OCI-LY7 (cell line): ENCODE measurements at regions not wholly inside any gene's neighbourhood (a gene's known extent, or its start where the extent isn't known, plus 50 kb on each side); places are given as distances from the start of the nearest gene placed in this dataset.

Experiments
- BruUV-seq: library from RNA; stranded (reverse); fragments of 400-500 nt; replicated peaks from 2 replicates; lab custom pipeline; 2021; lab: Mats Ljungman, UMichigan
- CTCF ChIA-PET: fragments of 300-600 bp; sonication (Branson Sonifier 250); formaldehyde crosslinking; loops from one replicate; lab custom pipeline; 2022; ENCODE audit warnings: antibody characterized with exemption; ENCODE audit not compliant: unreplicated experiment; lab: Charles Lee
- POLR2A ChIA-PET: fragments of 300-600 bp; sonication (Branson Sonifier 250); formaldehyde crosslinking; loops from one replicate; lab custom pipeline; 2022; ENCODE audit warnings: antibody characterized with exemption; lab: Charles Lee
- DNase-seq: peaks from one replicate; pipeline ENCODE4 v3.0.0-alpha.2; 2015; ENCODE audit warnings: low spot score
- H2AFZ ChIP-seq: fragments of 200-600 bp; sonication (generic), shearing (Covaris generic); 2 replicates; pipeline ENCODE4 v1.6.1; 2014; ENCODE audit warnings: mild to moderate bottlenecking, antibody characterized with exemption, low read length, moderate library complexity
- H3K27ac ChIP-seq: fragments of 200-600 bp; sonication (generic); 2 replicates; pipeline ENCODE4 v1.5.1; 2014; ENCODE audit warnings: mixed run types, low read depth, mild to moderate bottlenecking, moderate library complexity, low read length, inconsistent platforms; ENCODE audit not compliant: poor library complexity, severe bottlenecking
- H3K36me3 ChIP-seq: fragments of 200-600 bp; sonication (generic); 2 replicates; pipeline ENCODE4 v1.6.1; 2014; ENCODE audit warnings: mild to moderate bottlenecking, antibody characterized with exemption, low read length, moderate library complexity, mixed read lengths; ENCODE audit not compliant: insufficient read depth
- H3K4me1 ChIP-seq: fragments of 200-600 bp; sonication (generic); 2 replicates; pipeline ENCODE4 v1.5.1; 2014; ENCODE audit warnings: mild to moderate bottlenecking, low read length; ENCODE audit not compliant: insufficient read depth, poor library complexity, severe bottlenecking
- H3K4me2 ChIP-seq: fragments of 200-600 bp; sonication (generic); 2 replicates; pipeline ENCODE4 v1.6.1; 2014; ENCODE audit warnings: mild to moderate bottlenecking, low read length
- H3K4me3 ChIP-seq: fragments of 200-600 bp; sonication (generic); 2 replicates; pipeline ENCODE4 v1.5.1; 2014; ENCODE audit warnings: mild to moderate bottlenecking, low read depth, low read length; ENCODE audit not compliant: poor library complexity, severe bottlenecking
- H3K79me2 ChIP-seq: fragments of 200-600 bp; sonication (generic); 2 replicates; pipeline ENCODE4 v1.6.1; 2016; ENCODE audit warnings: low read depth, mild to moderate bottlenecking, low read length, moderate library complexity, mixed read lengths; ENCODE audit not compliant: insufficient read depth
- H3K9me2 ChIP-seq: fragments of 200-600 bp; sonication (generic); 2 replicates; pipeline ENCODE4 v1.6.1; 2016; ENCODE audit warnings: mild to moderate bottlenecking, low read length, mixed read lengths; ENCODE audit not compliant: insufficient read depth
- H3K9me3 ChIP-seq: fragments of 200-600 bp; sonication (generic); 2 replicates; pipeline ENCODE4 v1.6.1; 2014; ENCODE audit warnings: mild to moderate bottlenecking, mixed run types, low read length, mixed read lengths
- H4K20me1 ChIP-seq: fragments of 200-600 bp; sonication (generic); 2 replicates; pipeline ENCODE4 v1.6.1; 2014; ENCODE audit warnings: mild to moderate bottlenecking, antibody characterized with exemption, low read length, moderate library complexity, mixed read lengths; ENCODE audit not compliant: insufficient read depth
- EZH2phosphoT487 ChIP-seq: fragments of 200-600 bp; sonication (generic); IDR thresholded peaks from 2 replicates; pipeline ENCODE4 v1.6.1; 2018; ENCODE audit warnings: low read depth, borderline replicate concordance, mild to moderate bottlenecking, mixed run types, antibody characterized with exemption, low read length, moderate library complexity, mixed read lengths
- intact Hi-C: fragments of 100-400 bp; cut with micrococcal nuclease; formaldehyde crosslinking; loops from one replicate; pipeline ENCODE4 v1.10.0; 2022; ENCODE audit not compliant: unreplicated experiment
- TF ChIP-seq, protein P1 (sequence below): fragments of 200-600 bp; sonication (generic); conservative IDR thresholded peaks from 2 replicates; pipeline ENCODE4 v1.5.1; 2014; ENCODE audit warnings: mild to moderate bottlenecking, antibody characterized with exemption, low read length, moderate library complexity, mixed read lengths

DNA sequence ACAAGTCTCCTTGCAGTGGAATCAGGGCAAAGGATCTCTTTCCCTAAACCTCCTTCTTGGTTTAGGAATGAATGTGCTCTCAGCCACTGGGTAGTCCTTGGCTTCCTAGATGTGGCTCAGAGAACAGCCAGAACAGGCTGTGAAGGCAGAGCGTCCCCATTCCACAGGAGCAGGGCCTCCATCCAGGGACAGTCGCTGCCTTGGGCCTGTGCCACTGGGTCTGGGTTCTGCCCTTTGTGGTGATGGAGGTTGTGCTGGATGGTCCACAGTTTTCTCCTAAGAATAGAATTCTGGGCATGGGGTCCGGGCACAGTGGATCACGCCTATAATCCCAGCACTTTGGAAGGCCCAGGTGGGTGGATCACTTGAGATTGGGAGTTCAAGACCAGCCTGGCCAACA, 516.5 kb upstream of the RAB6C start:
- no peaks in the 10 kb centered on the region for H3K79me2 ChIP-seq
- BruUV-seq = no TSS peak
- H4K20me1 ChIP-seq = no peaks in the 10 kb centered on the region
- DNase-seq = no peak
- TF ChIP-seq EZH2phosphoT487 = no peak
- TF ChIP-seq, protein P1, sequence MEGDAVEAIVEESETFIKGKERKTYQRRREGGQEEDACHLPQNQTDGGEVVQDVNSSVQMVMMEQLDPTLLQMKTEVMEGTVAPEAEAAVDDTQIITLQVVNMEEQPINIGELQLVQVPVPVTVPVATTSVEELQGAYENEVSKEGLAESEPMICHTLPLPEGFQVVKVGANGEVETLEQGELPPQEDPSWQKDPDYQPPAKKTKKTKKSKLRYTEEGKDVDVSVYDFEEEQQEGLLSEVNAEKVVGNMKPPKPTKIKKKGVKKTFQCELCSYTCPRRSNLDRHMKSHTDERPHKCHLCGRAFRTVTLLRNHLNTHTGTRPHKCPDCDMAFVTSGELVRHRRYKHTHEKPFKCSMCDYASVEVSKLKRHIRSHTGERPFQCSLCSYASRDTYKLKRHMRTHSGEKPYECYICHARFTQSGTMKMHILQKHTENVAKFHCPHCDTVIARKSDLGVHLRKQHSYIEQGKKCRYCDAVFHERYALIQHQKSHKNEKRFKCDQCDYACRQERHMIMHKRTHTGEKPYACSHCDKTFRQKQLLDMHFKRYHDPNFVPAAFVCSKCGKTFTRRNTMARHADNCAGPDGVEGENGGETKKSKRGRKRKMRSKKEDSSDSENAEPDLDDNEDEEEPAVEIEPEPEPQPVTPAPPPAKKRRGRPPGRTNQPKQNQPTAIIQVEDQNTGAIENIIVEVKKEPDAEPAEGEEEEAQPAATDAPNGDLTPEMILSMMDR = no peak
- H3K36me3 ChIP-seq = no peaks in the 10 kb centered on the region
- no peaks in the 10 kb centered on the region for H3K9me2 ChIP-seq
- H2AFZ ChIP-seq = no peak overlapping the region
- intact Hi-C loops = no loop called here
- no peak overlapping the region for H3K4me2 ChIP-seq
- H3K4me1 ChIP-seq = no peaks in the 10 kb centered on the region
- no peaks in the 10 kb centered on the region for H3K9me3 ChIP-seq
- no peak overlapping the region for H3K27ac ChIP-seq
- POLR2A ChIA-PET = no interaction called here
- CTCF ChIA-PET = no interaction called here
- H3K4me3 ChIP-seq = no peak overlapping the region

DNA sequence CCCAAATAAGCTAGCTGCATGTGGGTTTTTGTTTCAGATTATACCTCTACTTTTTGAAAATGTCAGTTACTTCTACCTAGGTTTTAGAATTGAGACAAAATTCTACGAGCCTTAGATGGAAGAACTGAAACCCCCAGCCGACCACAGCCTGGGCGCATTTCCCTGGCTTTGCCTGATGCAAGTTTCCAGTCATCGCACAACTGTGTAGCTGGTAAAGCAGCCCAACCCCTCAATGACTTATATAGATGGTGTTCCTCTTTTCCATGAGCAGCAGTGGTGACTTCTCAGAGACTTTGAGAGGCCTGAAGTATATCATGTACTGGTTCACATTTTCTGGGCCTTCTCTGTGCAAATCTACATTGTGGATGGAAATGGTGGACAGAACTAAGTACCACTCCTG, 515.4 kb upstream of the RAB6C start:
- DNase-seq = no peak
- no TSS peak for BruUV-seq
- Histone ChIP-seq H3K4me1 (no peaks in the 10 kb centered on the region), H2AFZ (no peak overlapping the region), H4K20me1 (no peaks in the 10 kb centered on the region), H3K9me3 (no peaks in the 10 kb centered on the region), H3K27ac (no peak overlapping the region), H3K36me3 (no peaks in the 10 kb centered on the region), H3K9me2 (no peaks in the 10 kb centered on the region), H3K4me2 (no peak overlapping the region), H3K79me2 (no peaks in the 10 kb centered on the region), H3K4me3 (no peak overlapping the region)
- TF ChIP-seq EZH2phosphoT487 = no peak
- TF ChIP-seq, protein P1 = no peak
- ChIA-PET CTCF (no interaction called here), POLR2A (no interaction called here)
- intact Hi-C loops = no loop called here

DNA sequence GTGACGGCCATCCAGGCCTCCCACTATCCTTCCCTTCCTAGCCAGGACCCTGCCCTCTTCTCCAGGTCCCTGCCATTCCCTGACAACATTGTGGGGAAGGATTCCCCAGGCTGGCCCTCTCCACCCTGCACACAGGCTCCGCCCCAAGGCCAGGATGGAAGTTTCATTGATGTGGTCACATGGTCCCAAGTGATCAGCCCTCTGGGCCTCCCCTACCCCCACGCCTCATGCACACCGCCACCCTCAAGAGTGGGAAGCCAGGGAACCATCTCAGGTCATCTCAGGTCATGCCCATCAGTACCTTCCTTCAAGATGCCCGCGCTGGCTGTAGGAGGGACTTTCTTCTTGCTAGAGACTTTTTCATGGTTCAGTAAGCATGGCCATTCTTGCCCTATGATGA, 514.8 kb upstream of the RAB6C start:
- H2AFZ ChIP-seq = no peak overlapping the region
- no peaks in the 10 kb centered on the region for H3K79me2 ChIP-seq
- H3K9me2 ChIP-seq = no peaks in the 10 kb centered on the region
- ChIA-PET CTCF (no interaction called here), POLR2A (no interaction called here)
- no peak overlapping the region for H3K27ac ChIP-seq
- no TSS peak for BruUV-seq
- no peaks in the 10 kb centered on the region for H3K4me1 ChIP-seq
- no peak for DNase-seq
- TF ChIP-seq, protein P1 = no peak
- TF ChIP-seq EZH2phosphoT487 = no peak
- no peaks in the 10 kb centered on the region for H3K36me3 ChIP-seq
- H4K20me1 ChIP-seq = no peaks in the 10 kb centered on the region
- H3K4me3 ChIP-seq = no peak overlapping the region
- H3K9me3 ChIP-seq = no peaks in the 10 kb centered on the region
- no peak overlapping the region for H3K4me2 ChIP-seq
- intact Hi-C loops = no loop called here
